ENCODE measurements at regions not wholly inside any gene's neighbourhood (a gene's known extent, or its start where the extent isn't known, plus 50 kb on each side); places are given as distances from the start of the nearest gene placed in this dataset.

GRCh38 chr2:172162225-172162733 is 59.6 kb upstream of the DLX2 start (continued):
- TF ChIP-seq USF2 (IDR thresholded peaks at IDR 0.05; ENCODE audit: low read length), result no peak
- TF ChIP-seq CBX5 (IDR thresholded peaks at IDR 0.05; ENCODE audit: low read depth, low read length), result no peak
